BE2C (cell line): ENCODE measurements at regions not wholly inside any gene's neighbourhood (a gene's known extent, or its start where the extent isn't known, plus 50 kb on each side); places are given as distances from the start of the nearest gene placed in this dataset.
"Not testable (repeated sequence)": the region's sequence is repeated elsewhere in the genome, so short reads cannot be mapped to it uniquely, and the experiment has no call there.

Experiments used
- DNase-seq: peaks from one replicate; pipeline ENCODE4 v3.0.0-alpha.2; 2020
- H3K27me3 ChIP-seq: fragments of 250-450 bp; sonication (Bioruptor Pico); 2 replicates; pipeline ENCODE4 v1.5.1; 2020; ENCODE audit warnings: mild to moderate bottlenecking
- H3K36me3 ChIP-seq: fragments of 250-450 bp; sonication (Bioruptor Pico); 2 replicates; pipeline ENCODE4 v1.5.1; 2020; ENCODE audit warnings: mild to moderate bottlenecking
- H3K4me1 ChIP-seq: fragments of 250-450 bp; sonication (Bioruptor Pico); 2 replicates; pipeline ENCODE4 v1.5.1; 2020
- H3K4me3 ChIP-seq: 2 replicates; pipeline ENCODE4 v1.5.1; 2011; ENCODE audit warnings: low read depth, low read length
- H3K9me3 ChIP-seq: fragments of 250-450 bp; sonication (Bioruptor Pico); 2 replicates; pipeline ENCODE4 v1.5.1; 2020
- CTCF ChIP-seq: IDR thresholded peaks from 2 replicates; pipeline ENCODE4 v1.5.1; 2012; ENCODE audit warnings: mild to moderate bottlenecking, low read depth, low read length

DNA sequence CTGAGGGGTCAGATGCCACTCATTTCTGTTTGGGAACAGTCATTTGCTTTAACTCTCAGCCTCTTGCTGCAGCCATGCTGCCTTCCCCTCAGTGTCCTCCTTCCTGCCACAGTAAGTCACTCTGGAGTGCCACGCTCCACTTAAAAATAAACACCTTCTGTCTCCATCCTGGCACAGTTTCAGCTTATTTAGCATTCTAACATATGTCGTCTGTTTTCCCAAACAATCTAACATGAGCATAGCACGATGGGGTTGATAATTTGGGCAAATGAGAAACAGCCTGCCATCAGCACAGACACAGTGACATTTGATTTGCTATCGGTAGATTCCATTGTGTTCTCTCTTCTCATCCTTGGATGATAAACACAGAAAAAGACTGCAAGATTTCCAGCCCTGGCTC is 768.6 kb downstream of the UQCRFS1 start:
- Histone ChIP-seq H3K4me3 (no peak overlapping the region), H3K27me3 (no peaks in the 10 kb centered on the region), H3K4me1 (no peaks in the 10 kb centered on the region), H3K9me3 (no peaks in the 10 kb centered on the region; the same call in 1 of the 2 replicates), H3K36me3 (no peaks in the 10 kb centered on the region)
- TF ChIP-seq CTCF: no peak
- no peak for DNase-seq

DNA sequence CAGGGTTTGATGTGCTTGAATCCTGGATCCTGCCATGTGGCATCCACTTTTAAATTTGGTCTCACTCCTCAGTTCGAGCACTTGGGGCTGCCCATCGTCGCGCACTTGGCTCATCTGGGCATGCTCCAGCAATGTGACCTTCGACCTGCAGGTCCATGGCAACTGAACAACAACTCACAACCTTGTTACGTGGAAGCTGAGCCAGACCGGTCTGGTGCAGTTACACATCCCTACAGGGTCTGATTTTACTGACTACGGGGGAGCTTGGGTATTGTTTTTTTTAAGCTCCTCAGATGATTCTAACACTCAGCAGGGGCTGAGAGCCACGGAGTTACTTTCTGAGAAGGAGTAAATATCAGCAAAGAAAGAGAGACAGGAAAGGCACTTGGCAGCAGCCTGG is 769.6 kb downstream of the UQCRFS1 start:
- Histone ChIP-seq H3K27me3 (no peaks in the 10 kb centered on the region), H3K4me3 (no peak overlapping the region), H3K36me3 (no peaks in the 10 kb centered on the region), H3K4me1 (no peaks in the 10 kb centered on the region), H3K9me3 (no peaks in the 10 kb centered on the region; the same call in 1 of the 2 replicates)
- TF ChIP-seq CTCF: no peak
- DNase-seq: no peak

DNA sequence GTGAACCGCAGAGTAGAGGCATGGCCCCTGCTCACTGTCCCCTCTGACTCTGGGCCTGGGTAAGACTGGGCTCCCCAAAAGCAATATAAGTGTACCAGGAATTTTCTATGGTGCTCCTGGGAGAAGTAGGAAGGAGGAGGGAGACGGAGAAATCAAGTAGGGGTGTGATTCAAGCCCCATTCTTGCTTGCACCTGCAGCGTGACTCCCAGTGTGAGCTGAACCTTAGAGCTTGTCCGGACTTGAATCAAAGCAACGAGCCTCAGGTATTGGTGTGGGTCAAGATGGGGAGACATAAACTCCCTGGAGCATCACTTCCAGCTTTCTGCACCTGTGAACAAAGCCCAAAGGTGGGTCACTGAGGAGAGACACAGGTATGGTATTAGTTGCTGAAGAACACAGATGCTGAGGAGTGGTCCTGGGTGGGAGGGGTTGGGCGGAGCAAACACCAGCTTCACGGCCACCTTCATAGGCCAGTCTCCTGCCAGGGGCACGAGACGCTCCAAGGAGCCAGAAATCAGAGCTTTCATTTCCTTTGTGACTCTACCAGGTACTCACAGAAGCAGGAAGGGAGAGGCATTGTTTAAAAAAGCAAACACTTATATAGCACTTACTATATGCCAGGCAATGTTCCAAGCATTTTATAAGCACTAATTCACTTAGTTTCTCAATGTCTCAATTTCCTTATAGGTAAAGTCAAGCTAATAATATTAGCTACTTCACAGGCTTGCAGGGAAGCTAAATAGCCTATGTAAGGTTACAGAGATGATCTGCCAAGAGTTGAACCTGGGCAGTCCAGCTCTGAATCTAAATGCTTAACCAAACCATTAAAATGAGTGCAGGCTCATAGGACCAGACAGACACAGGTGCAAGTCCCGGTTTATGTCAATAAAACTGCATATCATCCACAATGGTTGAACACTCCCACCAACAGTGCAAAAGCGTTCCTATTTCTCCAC is 775.3 kb downstream of the UQCRFS1 start:
- Histone ChIP-seq H3K36me3 (no peaks in the 10 kb centered on the region), H3K27me3 (no peaks in the 10 kb centered on the region), H3K4me1 (no peaks in the 10 kb centered on the region), H3K4me3 (no peak overlapping the region), H3K9me3 (no peaks in the 10 kb centered on the region; the same call in 1 of the 2 replicates)
- DNase-seq: no peak
- no peak for TF ChIP-seq CTCF

- Histone ChIP-seq H3K9me3 (no peaks in the 10 kb centered on the region), H3K36me3 (no peaks in the 10 kb centered on the region), H3K4me1 (no peaks in the 10 kb centered on the region), H3K4me3 (no peak overlapping the region), H3K27me3 (no peaks in the 10 kb centered on the region)
- DNase-seq: no peak
- TF ChIP-seq CTCF: no peak
Observed at GRCh38 chr19:28436320-28436719, 776.6 kb downstream of the UQCRFS1 start.

DNA sequence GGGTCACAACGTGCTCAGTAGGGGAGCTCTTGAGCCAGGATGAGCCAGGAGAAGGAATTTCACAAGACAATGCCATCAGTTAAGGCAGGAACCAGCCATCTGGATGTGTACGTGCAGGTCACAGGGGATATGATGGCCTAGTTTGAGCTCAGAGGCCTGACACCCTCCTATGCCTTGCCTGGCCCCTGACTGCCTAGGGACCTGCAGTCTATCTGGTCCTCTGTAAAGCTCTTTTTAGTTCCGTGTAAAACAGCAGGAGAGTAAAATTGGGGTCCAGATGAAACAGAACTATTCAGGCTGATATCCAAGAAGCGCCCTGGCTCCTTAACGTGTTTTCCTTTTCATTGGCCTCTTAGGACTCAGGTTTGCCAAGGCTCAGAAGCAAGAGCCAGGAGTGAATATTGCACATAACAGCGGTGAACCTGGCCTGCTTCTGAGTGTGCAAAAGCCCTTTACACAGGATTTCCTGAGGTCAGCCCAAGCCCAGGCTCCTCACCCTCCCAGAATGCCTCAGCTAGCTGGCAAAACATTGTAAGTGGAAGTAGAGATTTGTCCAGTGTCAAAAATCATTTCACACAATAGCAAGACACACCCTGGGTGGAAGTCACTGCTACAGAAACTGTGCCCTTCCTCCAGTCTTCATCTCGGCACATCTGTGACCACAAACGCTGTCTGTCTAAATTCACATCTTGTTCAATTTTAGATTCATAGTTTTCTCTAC is 777.2 kb downstream of the UQCRFS1 start:
- TF ChIP-seq CTCF: no peak
- Histone ChIP-seq H3K4me3 (no peak overlapping the region), H3K36me3 (no peaks in the 10 kb centered on the region), H3K9me3 (no peaks in the 10 kb centered on the region), H3K4me1 (no peaks in the 10 kb centered on the region), H3K27me3 (no peaks in the 10 kb centered on the region)
- DNase-seq: no peak

GRCh38 chr19:28434794-28435193 is 778.2 kb downstream of the UQCRFS1 start:
- not testable (repeated sequence) for H3K36me3 ChIP-seq, H3K4me1 ChIP-seq, H3K4me3 ChIP-seq, H3K9me3 ChIP-seq, H3K27me3 ChIP-seq, DNase-seq

DNA sequence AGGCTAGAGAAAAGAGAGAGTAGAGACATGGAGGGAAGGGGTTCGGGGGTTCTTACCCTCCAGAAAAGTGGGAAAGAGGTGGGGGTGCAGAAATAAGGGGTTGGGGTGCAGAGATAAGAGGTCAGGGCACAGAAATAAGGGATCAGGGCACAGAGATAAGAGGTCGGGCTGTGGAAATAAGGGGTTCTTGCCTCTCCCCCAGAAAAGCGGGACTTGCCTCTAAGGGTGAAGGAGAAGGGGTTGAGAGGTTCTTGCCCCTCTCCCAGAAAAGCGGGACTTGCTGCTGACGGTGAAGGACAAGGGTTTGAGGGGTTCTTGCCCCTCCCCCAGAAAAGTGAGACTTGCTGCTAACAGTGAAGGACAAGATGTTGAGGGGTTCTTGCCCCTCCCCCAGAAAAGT is 778.6 kb downstream of the UQCRFS1 start:
- H3K4me1 ChIP-seq, H3K36me3 ChIP-seq, H3K9me3 ChIP-seq, DNase-seq, H3K27me3 ChIP-seq, H3K4me3 ChIP-seq: not testable (repeated sequence)

GRCh38 chr19:28433166-28433565 is 779.8 kb downstream of the UQCRFS1 start:
- not testable (repeated sequence) for H3K4me1 ChIP-seq, DNase-seq, H3K9me3 ChIP-seq, H3K27me3 ChIP-seq, H3K36me3 ChIP-seq, H3K4me3 ChIP-seq
